GM21447 (cell line): ENCODE measurements at regions not wholly inside any gene's neighbourhood (a gene's known extent, or its start where the extent isn't known, plus 50 kb on each side); places are given as distances from the start of the nearest gene placed in this dataset.

Experiments
- ATAC-seq: cut with Tn5 transposase; IDR thresholded peaks from one replicate; pipeline ENCODE4 v1.9.1; 2021; ENCODE audit not compliant: unreplicated experiment

GRCh38 chr10:2981361-2981801, 86.0 kb upstream of the PFKP start:
- ATAC-seq: no peak

- ATAC-seq: no peak
These were observed 86.5 kb upstream of the PFKP start for GRCh38 chr10:2980791-2981360.

GRCh38 chr10:2980116-2980515, 87.2 kb upstream of the PFKP start:
- ATAC-seq: no peak

- ATAC-seq: peak; percentile 14
These were observed 88.0 kb upstream of the PFKP start for GRCh38 chr10:2979306-2979705.

GRCh38 chr10:2978574-2979273, 88.6 kb upstream of the PFKP start:
- peak; percentile 64 for ATAC-seq

DNA sequence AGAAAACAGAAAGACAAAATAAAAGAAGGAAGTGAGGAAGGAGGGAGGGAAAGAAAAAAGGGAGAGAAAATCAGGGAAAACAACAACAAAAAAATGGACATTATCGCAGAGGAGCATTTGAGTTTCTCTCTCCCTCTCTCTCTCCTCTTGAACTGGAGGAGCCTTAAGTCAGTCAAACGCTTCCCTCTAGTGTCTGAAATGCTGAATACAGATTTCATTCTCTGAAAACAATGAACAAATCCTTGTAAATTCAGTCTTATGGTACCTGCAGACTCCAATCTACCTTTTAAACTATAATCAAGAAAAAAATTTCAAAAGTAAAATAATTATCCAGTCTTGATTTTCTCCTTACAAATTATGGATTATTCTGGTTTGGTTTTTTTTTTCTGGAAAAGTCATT, 89.2 kb upstream of the PFKP start:
- ATAC-seq: peak; percentile 64

DNA sequence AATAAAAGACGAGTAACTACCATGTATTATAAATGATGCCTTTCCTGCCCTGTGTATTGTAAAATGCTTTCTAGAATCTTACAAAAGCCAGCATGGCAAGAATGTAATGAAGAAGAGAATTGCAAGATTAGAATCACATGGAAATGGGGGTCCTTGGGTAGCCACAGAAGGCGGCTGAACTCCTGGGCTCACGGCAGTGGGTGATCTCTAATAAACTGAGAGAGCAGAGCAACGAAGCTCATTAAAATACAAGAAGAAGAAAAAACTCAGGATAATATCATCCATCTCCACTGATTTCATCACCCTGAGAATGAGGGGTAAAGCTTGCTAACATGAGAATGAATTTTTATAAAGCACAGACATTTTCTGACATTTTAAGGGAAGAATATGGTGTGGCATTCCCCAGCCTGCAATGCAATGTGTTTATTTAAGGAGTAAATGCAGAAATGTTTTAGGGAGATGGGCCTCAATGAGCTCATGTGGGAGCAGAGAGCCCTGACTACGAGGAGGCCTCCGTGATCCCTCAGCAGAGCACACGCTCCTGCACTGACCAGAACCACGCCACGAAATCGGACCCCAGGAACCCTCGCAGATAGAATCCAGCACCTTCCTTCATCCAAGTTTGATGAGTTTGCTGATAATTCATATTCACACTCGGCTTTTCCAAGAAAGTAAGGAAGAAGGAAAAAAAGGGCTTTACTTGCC, 92.7 kb upstream of the PFKP start:
- no peak for ATAC-seq

- ATAC-seq: no peak
These were observed 93.3 kb upstream of the PFKP start for GRCh38 chr10:2974083-2974482.

GRCh38 chr10:2972810-2973209, 94.5 kb upstream of the PFKP start:
- ATAC-seq: no peak

- no peak for ATAC-seq
These were observed 95.1 kb upstream of the PFKP start for GRCh38 chr10:2972216-2972615.

- no peak for ATAC-seq
These were observed 97.0 kb upstream of the PFKP start for GRCh38 chr10:2970190-2970823.

- ATAC-seq: no peak
These were observed 98.8 kb upstream of the PFKP start for GRCh38 chr10:2968401-2969058.

DNA sequence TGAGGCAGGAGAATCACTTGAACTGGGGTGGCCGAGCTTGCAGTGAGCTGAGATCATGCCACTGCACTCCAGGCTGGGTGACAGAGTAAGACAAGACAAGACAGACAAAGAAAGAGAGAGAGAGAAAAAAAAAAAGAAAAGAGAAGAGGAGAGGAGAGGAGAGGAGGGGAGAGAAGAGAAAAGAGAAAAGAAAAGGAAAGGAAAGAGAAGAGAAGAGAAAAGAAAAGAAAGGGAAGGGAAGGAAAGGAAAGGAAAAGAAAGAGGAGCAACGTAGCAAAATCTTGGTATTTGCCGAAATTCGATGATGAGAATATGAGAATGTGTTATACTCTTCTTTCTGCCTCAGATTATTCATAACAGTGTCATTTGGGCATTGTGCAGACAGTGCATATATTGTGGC, 101.2 kb upstream of the PFKP start:
- no peak for ATAC-seq

- no peak for ATAC-seq
These were observed 102.6 kb upstream of the PFKP start for GRCh38 chr10:2964632-2965296.

DNA sequence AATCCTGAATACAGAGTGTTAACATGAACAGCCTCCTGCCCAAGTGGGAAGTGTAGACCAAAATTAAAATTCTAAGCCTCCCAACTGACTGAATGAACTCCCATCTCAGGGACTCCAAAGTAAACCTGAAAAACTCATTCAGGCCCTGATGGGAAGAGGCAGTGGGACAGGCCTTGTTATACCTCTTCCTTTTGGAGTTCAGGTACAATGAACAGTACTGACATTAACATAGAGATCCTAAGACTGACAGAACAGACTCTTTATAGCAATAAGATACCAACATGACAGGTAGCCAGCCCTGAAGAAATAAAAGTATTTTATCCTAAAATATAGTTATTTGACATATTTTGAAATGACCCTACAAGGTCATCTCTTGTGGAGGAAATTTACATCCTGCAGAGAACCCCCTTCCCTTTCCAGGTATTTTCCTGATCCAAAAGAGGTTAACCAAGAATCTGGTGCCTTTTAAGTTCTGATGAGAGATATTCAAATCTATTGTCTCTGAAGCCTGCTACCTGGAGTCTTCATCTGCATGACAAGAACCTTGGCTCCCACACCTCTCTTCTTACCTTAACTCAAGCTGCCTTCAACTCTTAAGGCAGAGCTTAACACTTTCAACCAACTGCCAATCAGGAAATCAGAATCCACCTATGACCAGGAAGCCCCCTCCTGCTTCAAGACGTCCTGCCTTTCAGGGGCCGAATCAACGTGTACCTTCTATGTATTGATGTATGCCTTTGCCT, 103.3 kb upstream of the PFKP start:
- no peak for ATAC-seq

- no peak for ATAC-seq
These were observed 105.2 kb upstream of the PFKP start for GRCh38 chr10:2962194-2962593.

- no peak for ATAC-seq
These were observed 108.7 kb upstream of the PFKP start for GRCh38 chr10:2958659-2959058.

DNA sequence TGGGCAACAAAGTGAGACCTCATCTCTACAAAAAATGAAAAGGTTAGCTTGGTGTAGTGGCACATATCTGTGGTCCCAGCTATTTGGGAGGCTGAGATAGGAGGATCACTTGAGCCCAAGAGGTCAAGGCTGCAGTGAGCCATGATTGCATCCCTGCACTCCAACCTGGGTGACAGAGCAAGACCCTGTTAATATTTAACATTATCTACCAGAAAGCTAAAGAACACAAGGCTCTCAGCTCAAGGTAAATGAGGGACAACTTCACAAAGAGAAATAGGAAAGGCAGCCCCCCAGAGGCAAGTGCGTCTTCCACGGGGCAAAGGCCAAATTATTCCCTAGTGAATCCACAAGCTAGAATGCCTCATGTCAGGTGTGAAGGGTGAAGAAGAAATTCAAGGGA, 109.6 kb upstream of the PFKP start:
- ATAC-seq: no peak

DNA sequence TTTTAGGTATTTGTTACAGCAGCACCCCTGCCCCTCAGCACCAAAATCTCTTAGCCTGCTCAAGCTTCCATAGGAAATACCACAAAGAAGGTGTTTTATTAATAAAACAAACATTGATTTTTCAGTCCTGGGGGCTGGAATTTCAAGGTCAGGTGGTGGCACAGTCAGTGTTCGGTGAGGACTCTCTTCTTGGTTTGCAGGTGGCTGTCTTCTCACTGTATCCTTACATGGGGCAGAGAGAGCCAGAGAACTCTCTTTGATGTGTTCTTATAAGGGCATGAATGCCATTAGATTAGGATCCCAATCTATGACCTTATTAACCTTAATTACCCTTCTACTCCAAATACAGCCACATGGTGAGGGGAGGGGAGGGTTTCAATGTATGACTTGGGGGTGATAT, 112.3 kb upstream of the PFKP start:
- no peak for ATAC-seq

DNA sequence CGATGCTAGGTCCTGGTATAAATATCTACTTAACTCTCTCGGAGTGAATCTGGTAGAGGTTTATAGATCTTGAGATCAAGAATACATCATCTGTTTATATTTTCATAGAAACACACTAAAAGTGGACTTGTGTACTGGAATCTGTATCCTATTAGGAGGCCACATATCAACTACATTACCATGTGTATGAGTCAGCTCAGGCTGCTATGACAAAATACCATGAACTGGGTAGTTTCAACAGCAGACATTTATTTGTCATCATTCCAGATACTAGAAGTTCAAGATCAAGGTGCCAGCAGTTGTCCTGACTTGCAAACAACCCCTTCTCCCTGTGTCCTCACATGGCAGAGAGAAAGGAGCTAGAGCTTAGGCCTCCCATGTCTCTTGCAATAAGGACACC, 113.9 kb upstream of the PFKP start:
- ATAC-seq: no peak
